LoVo (cell line): ENCODE measurements at regions not wholly inside any gene's neighbourhood (a gene's known extent, or its start where the extent isn't known, plus 50 kb on each side); places are given as distances from the start of the nearest gene placed in this dataset.
"Not testable (repeated sequence)": the region's sequence is repeated elsewhere in the genome, so short reads cannot be mapped to it uniquely, and the experiment has no call there.

ENCODE experiments used
- DNase-seq: peaks from one replicate; pipeline ENCODE4 v3.0.0-alpha.2; 2016; ENCODE audit warnings: low spot score

DNA sequence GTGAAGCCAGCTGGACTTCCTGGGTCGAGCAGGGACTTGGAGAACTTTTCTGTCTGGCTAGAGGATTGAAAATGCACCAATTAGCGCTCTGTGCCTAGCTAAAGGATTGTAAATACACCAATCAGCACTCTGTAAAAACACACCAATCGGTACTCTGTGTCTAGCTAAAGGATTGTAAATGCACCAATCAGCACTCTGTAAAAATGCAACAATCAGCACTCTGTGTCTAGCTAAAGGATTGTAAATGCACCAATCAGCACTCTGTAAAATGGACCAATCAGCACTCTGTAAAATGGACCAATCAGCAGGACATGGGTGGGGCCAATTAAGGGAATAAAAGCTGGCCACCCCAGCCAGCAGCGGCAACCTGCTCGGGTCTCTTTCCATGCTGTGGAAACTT lies 97.3 kb upstream of the GALNT15 start:
- DNase-seq = not testable (repeated sequence)

DNA sequence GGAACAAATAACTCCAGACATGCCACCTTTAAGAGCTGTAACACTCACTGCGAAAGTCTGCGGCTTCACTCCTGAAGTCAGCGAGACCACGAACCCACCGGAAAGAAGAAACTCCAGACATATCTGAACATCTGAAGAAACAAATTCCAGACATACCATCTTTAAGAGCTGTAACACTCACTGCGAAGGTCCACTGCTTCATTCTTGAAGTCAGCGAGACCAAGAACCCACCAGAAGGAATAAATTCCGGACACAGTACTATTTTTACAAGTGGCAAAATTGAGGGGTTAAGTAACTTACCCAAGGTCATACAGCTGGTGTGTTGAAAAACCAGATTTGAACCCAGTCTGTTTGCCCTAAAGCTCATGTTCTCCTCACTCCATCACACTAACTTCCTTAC lies 96.8 kb upstream of the GALNT15 start:
- not testable (repeated sequence) for DNase-seq

- no peak for DNase-seq
Observed at GRCh38 chr3:16079519-16079918, 95.0 kb upstream of the GALNT15 start.

DNA sequence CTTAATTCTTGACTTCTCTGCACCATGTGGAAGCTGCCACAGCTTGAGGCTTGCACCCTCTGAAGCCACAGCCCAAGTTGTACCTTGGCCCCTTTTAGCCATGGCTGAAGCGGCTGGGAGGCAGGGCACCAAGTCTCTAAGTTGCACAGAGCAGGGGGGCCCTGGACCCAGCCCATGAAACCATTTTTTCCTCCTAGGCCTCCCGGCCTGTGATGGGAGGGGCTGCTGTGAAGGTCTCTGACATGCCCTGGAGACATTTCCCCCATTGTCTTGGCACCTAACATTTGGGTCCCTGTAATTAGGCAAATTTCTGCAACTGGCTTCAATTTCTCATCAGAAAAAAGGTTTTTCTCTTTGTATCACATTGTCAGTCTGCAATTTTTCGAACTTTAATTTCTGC lies 92.8 kb upstream of the GALNT15 start:
- DNase-seq = no peak

DNA sequence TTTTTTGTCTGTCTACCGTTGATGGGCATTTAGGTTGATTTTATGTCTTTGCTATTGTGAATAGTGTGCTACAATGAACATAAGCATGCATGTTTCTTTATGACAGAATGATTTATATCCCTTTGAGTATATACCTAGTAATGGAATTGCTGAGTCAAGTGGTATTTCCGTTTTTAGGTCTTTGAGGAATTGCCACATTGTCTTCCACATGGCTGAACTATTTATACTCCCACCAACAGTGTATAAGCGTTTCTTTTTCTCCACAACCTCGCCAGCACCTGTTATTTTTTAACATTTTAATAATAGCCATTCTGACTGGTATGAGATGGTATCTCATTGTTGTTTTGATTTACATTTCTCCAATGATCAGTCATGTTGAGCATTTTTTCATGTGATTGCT lies 89.6 kb upstream of the GALNT15 start:
- no peak for DNase-seq

DNA sequence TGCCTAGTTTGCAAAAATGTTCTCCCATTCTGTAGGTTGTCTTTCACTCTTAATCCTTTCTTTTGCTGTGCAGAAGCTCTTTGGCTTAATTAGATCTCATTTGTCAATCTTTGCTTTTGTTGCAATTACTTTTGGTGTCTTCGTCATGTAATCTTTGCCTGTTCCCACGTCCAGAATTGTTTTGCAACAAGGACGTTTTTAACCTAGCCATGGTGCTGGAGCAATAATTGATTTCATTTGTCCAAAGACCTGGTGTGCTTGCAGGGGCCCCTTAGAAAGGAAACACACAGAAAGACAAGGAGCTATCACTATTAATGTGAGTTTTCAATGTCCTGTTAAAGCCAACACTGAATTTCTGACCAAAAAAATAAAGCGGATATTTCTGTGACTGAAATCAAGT lies 89.1 kb upstream of the GALNT15 start:
- DNase-seq = no peak

GRCh38 chr3:16085884-16086608 lies 88.4 kb upstream of the GALNT15 start:
- DNase-seq = no peak

DNA sequence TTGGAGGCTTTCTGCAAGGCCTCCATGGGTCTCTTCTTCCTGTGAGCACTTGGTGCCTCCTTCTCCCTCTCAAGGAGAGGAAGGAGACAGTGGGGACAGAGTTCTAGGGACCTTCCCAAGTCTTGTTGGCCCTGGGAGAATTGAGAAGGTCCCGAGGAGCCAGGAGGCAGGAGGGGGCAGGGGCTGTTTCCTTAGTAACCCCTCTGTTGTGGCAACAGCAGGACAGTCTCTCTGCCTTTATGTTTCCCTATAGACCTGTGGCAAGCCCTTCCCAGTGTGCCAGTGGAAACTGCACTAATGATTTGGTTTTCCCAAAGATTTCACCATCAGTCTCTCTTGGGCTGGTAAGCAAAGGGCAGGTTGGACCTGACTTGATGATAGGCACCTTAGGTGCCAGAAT lies 87.8 kb upstream of the GALNT15 start:
- DNase-seq = no peak

DNA sequence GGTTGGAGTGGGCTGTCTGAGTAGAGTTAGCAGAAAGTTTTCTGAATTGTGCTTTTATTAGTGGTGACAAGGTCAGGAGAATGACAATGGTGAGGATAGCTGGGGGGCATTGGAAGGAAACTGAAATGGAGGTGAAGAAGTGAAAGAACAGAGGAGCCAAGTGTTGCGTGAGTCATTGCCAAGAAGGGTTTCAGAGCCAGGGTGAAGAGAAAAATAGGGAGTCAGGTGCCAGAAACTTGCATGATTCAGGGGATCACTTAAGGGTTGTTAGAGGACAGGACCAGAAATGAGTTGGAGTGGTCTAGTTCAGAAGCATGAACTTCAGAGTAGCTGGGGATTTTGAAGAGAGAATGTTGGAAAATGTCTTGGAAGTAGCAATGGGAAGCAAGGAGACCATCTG lies 86.0 kb upstream of the GALNT15 start:
- no peak for DNase-seq

DNA sequence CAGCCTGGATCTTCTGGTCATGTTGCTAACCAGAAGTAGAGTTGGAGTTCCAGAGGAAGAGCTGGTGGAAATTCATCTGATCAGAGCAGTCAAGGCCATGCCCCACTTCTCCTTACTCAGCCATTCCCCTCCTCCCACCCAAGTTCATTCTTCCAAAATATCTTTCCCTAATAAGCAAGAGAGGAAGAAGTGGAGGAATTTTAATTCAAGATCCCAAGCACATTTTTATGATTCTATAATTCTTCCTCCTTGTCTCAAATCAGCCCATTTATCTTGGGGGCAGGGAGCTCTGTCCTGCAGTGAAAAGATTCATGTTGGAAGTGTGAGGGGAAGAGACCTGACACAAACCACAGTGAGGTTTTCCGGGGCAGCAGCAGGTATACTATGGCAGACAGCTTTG lies 85.0 kb upstream of the GALNT15 start:
- no peak for DNase-seq

- no peak for DNase-seq
Observed at GRCh38 chr3:16090024-16090423, 84.5 kb upstream of the GALNT15 start.

- DNase-seq = no peak
Observed at GRCh38 chr3:16090706-16091105, 83.8 kb upstream of the GALNT15 start.

- no peak for DNase-seq
Observed at GRCh38 chr3:16092923-16093322, 81.6 kb upstream of the GALNT15 start.

DNA sequence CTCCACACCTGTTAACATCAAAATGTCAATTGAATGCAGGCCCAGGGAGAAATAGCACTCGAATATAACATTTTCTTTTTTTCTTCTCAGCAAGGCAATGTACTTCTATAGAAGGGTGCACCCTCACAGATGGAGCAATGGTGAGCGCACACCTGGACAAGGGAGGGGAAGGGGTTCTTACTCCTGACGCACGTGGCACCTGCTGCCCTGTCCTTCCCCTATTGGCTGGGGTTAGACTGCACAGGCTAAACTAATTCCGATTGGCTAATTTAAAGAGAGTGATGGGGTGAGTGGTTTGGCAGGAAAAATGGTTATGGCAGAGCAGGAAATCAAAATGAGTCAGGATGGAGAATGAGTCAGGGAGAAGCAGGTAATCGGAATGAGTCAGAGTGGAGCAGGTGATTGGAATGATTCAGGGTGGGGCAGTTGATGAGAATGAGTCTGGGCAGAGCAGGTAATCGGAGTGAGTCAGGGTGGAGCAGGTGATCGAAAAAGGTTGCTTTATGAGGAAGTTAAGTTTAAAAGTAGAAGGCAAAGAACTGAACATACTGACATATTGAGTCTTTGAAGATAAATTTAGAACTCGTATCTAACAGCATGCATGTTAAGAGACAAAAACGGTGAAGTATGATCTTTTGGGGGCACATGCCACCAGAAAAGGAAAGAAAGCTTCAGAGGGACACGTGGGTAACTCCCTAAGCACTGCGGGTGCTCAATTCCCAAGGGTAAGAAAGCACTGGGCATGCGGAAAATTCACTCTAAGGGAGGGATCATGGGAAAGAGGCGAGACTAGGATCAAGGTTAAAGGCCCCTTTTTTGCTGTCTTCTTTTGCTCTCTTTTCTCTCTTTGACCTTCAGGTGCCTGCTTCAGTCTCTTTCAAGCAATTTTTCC lies 72.9 kb upstream of the GALNT15 start:
- DNase-seq = peak; percentile 85

DNA sequence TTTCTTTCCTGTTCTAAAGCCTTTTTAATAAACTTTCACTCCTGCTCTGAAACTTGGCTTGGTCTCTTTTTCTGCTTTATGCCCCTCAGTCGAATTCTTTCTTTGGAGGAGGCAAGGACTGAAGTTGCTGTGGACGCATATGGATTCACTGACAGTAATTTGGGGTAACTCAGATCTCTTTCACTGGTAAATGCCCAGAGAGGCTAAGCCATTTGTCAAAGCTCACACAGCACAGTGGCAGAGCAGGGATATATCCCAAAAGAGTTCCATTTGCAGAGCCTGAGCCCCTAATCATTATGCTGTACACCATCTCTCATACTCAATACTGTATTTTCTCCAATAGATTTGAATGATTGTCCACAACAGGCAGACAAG lies 72.3 kb upstream of the GALNT15 start:
- no peak for DNase-seq

DNA sequence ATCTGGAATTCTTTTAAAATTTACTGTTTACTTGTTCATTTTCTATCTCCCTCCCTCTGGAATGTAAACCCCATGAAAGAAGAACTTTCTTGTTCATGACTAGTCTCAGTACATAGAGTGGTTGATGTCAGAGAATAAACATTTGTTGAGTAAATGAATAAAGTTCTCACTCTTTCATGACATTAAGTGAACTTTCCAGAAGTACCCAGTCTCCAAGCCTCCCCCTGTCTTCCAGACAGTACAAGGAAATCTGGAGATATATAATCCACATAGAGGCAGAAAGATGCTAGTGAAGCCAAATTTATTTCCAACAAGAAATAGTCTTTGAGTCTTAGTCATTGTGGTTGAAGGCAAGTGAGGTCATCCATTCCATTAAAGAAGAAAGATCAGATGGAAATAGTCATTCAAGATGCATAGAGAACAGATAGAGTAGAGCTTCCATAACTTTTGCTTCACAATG lies 71.5 kb upstream of the GALNT15 start:
- DNase-seq = no peak

DNA sequence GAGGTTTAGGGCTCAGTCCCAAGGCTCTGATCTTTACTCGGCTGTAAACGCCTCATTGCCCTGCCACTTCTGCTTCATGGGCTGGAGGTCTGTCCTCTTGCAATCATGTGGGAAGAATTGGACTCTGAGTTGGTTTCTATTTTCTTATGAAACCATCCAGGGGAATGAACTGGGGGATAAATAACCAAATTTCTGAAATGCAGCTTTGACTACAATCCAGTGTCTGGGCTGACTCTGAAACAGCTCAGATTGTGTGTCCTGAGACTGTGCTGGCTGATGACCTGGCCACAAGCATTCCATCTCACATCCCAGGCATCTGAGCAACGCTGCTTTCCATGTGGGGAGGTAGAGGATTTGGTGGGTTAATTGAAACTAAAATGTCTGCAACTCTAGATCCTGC lies 71.0 kb upstream of the GALNT15 start:
- no peak for DNase-seq

GRCh38 chr3:16104156-16104555 lies 70.3 kb upstream of the GALNT15 start:
- DNase-seq = no peak

DNA sequence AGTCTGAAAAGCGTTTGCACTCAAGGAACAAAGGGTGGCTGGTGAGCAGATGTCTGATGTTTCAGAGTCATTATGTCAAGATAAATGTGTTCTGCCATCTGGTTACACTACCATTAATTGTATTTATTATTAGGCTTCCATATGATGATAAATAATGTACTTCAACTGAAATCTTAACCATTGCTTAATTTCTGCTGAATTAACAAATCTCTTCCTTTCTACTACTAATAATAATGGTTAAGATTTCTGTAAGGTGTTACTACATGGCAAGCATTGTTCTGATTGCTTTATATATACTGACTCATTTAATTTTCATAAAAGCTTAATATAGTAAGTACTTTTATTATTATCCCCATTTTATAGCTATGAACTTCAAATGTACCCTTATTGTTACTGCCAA lies 68.4 kb upstream of the GALNT15 start:
- no peak for DNase-seq

- DNase-seq = no peak
Observed at GRCh38 chr3:16108424-16108823, 66.1 kb upstream of the GALNT15 start.

- no peak for DNase-seq
Observed at GRCh38 chr3:16109929-16110328, 64.6 kb upstream of the GALNT15 start.

DNA sequence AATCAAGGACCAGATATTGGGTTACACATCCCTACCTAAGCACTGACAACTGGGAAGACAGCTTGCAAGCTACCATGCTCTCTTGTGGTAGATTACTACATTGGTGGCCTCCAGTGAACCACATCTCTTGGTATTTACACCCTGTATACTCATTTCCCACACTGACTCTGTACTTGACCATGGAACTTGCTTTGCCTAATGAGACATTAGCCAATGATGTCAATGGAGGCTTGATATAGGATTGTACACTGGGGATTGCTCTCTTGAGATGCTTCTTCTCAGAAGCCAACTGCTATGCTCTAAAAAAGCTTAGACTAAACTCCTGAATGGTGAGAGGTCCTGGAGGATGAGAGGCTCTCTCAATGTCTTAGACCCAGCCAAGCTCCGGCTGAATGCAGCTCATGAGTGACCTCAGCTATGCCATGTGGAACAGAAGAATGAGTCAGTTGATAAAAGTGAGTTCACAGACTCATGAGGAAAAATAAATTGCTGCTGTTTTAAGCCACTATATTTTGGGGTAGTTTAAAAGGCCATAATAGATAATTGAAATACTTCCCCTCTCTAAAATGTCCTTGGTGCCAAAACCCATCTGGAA lies 61.5 kb upstream of the GALNT15 start:
- DNase-seq = no peak

- DNase-seq = no peak
Observed at GRCh38 chr3:16113704-16114103, 60.8 kb upstream of the GALNT15 start.
